ENCODE measurements at regions not wholly inside any gene's neighbourhood (a gene's known extent, or its start where the extent isn't known, plus 50 kb on each side); places are given as distances from the start of the nearest gene placed in this dataset.

- TF ChIP-seq CTCF (conservative IDR thresholded peaks at IDR 0.05; ENCODE audit: low read depth, low read length) = no peak
- H3K4me3 ChIP-seq (ENCODE audit: low read depth, low read length) = no peak overlapping the region
- DNase-seq (ENCODE audit: low read depth) = no peak
Measured at GRCh38 chr1:157291083-157291482, 152.9 kb upstream of the ETV3 start.

- no peak overlapping the region for H3K4me3 ChIP-seq (ENCODE audit: low read depth, low read length)
- no peak for TF ChIP-seq CTCF (conservative IDR thresholded peaks at IDR 0.05; ENCODE audit: low read depth, low read length)
- DNase-seq (ENCODE audit: low read depth) = no peak
Measured at GRCh38 chr1:157289424-157290105, 151.4 kb upstream of the ETV3 start.

- TF ChIP-seq CTCF (conservative IDR thresholded peaks at IDR 0.05; ENCODE audit: low read depth, low read length) = no peak
- DNase-seq (ENCODE audit: low read depth) = no peak
- H3K4me3 ChIP-seq (ENCODE audit: low read depth, low read length) = no peak overlapping the region
Measured at GRCh38 chr1:157288996-157289395, 150.8 kb upstream of the ETV3 start.

GRCh38 chr1:157288492-157288891, 150.3 kb upstream of the ETV3 start:
- no peak overlapping the region for H3K4me3 ChIP-seq (ENCODE audit: low read depth, low read length)
- no peak for TF ChIP-seq CTCF (conservative IDR thresholded peaks at IDR 0.05; ENCODE audit: low read depth, low read length)
- no peak for DNase-seq (ENCODE audit: low read depth)

- H3K4me3 ChIP-seq (ENCODE audit: low read depth, low read length) = no peak overlapping the region
- no peak for TF ChIP-seq CTCF (conservative IDR thresholded peaks at IDR 0.05; ENCODE audit: low read depth, low read length)
- no peak for DNase-seq (ENCODE audit: low read depth)
Measured at GRCh38 chr1:157288006-157288405, 149.8 kb upstream of the ETV3 start.

- no peak overlapping the region for H3K4me3 ChIP-seq (ENCODE audit: low read depth, low read length)
- no peak for DNase-seq (ENCODE audit: low read depth)
- TF ChIP-seq CTCF (conservative IDR thresholded peaks at IDR 0.05; ENCODE audit: low read depth, low read length) = no peak
Measured at GRCh38 chr1:157287462-157287861, 149.3 kb upstream of the ETV3 start.
